Liver (tissue), 8 donors: ENCODE measurements at regions not wholly inside any gene's neighbourhood (a gene's known extent, or its start where the extent isn't known, plus 50 kb on each side); places are given as distances from the start of the nearest gene placed in this dataset.

Source experiments
- DNase-seq: peaks from one replicate; pipeline ENCODE4 v3.0.0-alpha.2; 2017; ENCODE audit warnings: low spot score
- H3K27ac ChIP-seq, 2 donors: one replicate each; pipeline ENCODE4 v1.7.0; 2013; ENCODE audit warnings: inconsistent platforms in 2 of 2, low read length in 2 of 2, control low read depth in 1 of 2, low read depth in 1 of 2, mild to moderate bottlenecking in 1 of 2
- H3K27me3 ChIP-seq, 4 donors: one replicate each; pipeline versions ENCODE4 v1.6.1 to v1.7.0; 2013; ENCODE audit warnings: low read length in 3 of 4, inconsistent platforms in 1 of 4, mild to moderate bottlenecking in 1 of 4, moderate library complexity in 1 of 4; ENCODE audit not compliant: control insufficient read depth in 4 of 4, insufficient read depth in 4 of 4
- H3K36me3 ChIP-seq, 4 donors: one replicate each; pipeline versions ENCODE4 v1.6.1 to v1.7.0; 2013; ENCODE audit warnings: low read length in 3 of 4, mild to moderate bottlenecking in 3 of 4, low read depth in 1 of 4, moderate library complexity in 1 of 4; ENCODE audit not compliant: control insufficient read depth in 4 of 4, insufficient read depth in 3 of 4
- H3K4me1 ChIP-seq, 4 donors: one replicate each; pipeline versions ENCODE4 v1.6.1 to v1.7.0; 2013; ENCODE audit warnings: low read length in 3 of 4, mild to moderate bottlenecking in 3 of 4, moderate library complexity in 1 of 4; ENCODE audit not compliant: control insufficient read depth in 4 of 4, insufficient read depth in 4 of 4
- H3K4me3 ChIP-seq, 3 donors: one replicate each; pipeline versions ENCODE4 v1.6.1 to v1.7.0; 2013; ENCODE audit warnings: low read length in 3 of 3, control low read depth in 1 of 3, low read depth in 1 of 3, mild to moderate bottlenecking in 1 of 3
- H3K9ac ChIP-seq, 2 donors: one replicate each; pipeline ENCODE4 v1.7.0; 2013; ENCODE audit warnings: low read length in 2 of 2, mild to moderate bottlenecking in 2 of 2, moderate library complexity in 2 of 2, control low read depth in 1 of 2, low read depth in 1 of 2
- H3K9me3 ChIP-seq, 4 donors: one replicate each; pipeline versions ENCODE4 v1.6.1 to v1.7.0; 2013; ENCODE audit warnings: low read length in 3 of 4; ENCODE audit not compliant: control insufficient read depth in 4 of 4
- ATF3 ChIP-seq: IDR thresholded peaks from 2 replicates; pipeline ENCODE4 v1.6.1; 2016; ENCODE audit warnings: antibody characterized with exemption
- CTCF ChIP-seq: fragments of 150-350 bp; IDR thresholded peaks from 2 replicates; pipeline ENCODE4 v1.5.1; 2017; ENCODE audit warnings: improper control_type of control experiment, low read depth, low read length; ENCODE audit not compliant: missing input control
- EGR1 ChIP-seq, 2 donors: IDR thresholded peaks; 2 replicates each; pipeline ENCODE4 v1.6.1; 2016 to 2018; ENCODE audit warnings: antibody characterized with exemption in 2 of 2, low read depth in 2 of 2
- HNF4A ChIP-seq, 2 donors: conservative IDR thresholded peaks; 2 replicates each; pipeline ENCODE4 v1.6.1; 2016; ENCODE audit warnings: antibody characterized with exemption in 2 of 2, mild to moderate bottlenecking in 2 of 2
- HNF4G ChIP-seq: IDR thresholded peaks from 2 replicates; pipeline ENCODE4 v1.6.1; 2016; ENCODE audit warnings: antibody characterized with exemption
- JUND ChIP-seq, 2 donors: IDR thresholded peaks; 2 replicates each; pipeline ENCODE4 v1.6.1; 2016; ENCODE audit warnings: antibody characterized with exemption in 2 of 2
- MAX ChIP-seq: IDR thresholded peaks from 2 replicates; pipeline ENCODE4 v1.6.1; 2016; ENCODE audit warnings: antibody characterized with exemption
- RAD21 ChIP-seq, 2 donors: IDR thresholded peaks; 2 replicates each; pipeline ENCODE4 v1.6.1; 2016; ENCODE audit warnings: antibody characterized with exemption in 2 of 2, mild to moderate bottlenecking in 2 of 2
- REST ChIP-seq: IDR thresholded peaks from 2 replicates; pipeline ENCODE4 v1.6.1; 2016; ENCODE audit warnings: antibody characterized with exemption, mild to moderate bottlenecking
- RXRA ChIP-seq, 2 donors: IDR thresholded peaks; 2 replicates each; pipeline ENCODE4 v1.6.1; 2017 to 2018; ENCODE audit warnings: antibody characterized with exemption in 2 of 2, mild to moderate bottlenecking in 1 of 2
- SP1 ChIP-seq: IDR thresholded peaks from 2 replicates; pipeline ENCODE4 v1.6.1; 2018; ENCODE audit warnings: antibody characterized with exemption, mild to moderate bottlenecking
- YY1 ChIP-seq: IDR thresholded peaks from 2 replicates; pipeline ENCODE4 v1.6.1; 2016; ENCODE audit warnings: antibody characterized with exemption, mild to moderate bottlenecking
- ZBTB33 ChIP-seq: IDR thresholded peaks from 2 replicates; pipeline ENCODE4 v1.6.1; 2016; ENCODE audit warnings: antibody characterized with exemption
- WGBS: extraction: QIAGEN DNeasy Blood & Tissue Kit; methylation state at CpG from one replicate; pipeline ENCODE4 v1.1.7; 2013; 5-methylcytosine and 5-hydroxymethylcytosine counted together
- donor health status: healthy.
- donor health status: healthy.
- donor health status: healthy.
- donor health status: healthy.
- donor health status: healthy.

- WGBS: 89% methylated on average over 8 of the region's 8 CpGs
- no peak for TF ChIP-seq EGR1 (IDR thresholded peaks at IDR 0.05; ENCODE audit: low read depth in 2 of 2)
- no peaks in the 10 kb centered on the region for H3K4me1 ChIP-seq
- no peak overlapping the region for H3K27ac ChIP-seq
- H3K27me3 ChIP-seq: no peaks in the 10 kb centered on the region
- no peak overlapping the region for H3K4me3 ChIP-seq
- H3K9ac ChIP-seq: no peak overlapping the region
- peaks cover 0 to 1% (median 0%) of the 10 kb centered on the region in 4 donors for H3K9me3 ChIP-seq
- H3K36me3 ChIP-seq: no peaks in the 10 kb centered on the region
- no peak for DNase-seq
These were observed 69.7 kb upstream of the ZNRF2 start for GRCh38 chr7:30214651-30215137.

- WGBS: 94% methylated on average over 5 of the region's 5 CpGs
- no peak for TF ChIP-seq MAX
- TF ChIP-seq JUND (IDR thresholded peaks at IDR 0.05): no peak
- TF ChIP-seq HNF4A (conservative IDR thresholded peaks at IDR 0.05): no peak
- TF ChIP-seq HNF4G: no peak
- TF ChIP-seq ATF3: no peak
- TF ChIP-seq YY1: no peak
- no peak for TF ChIP-seq RAD21 (IDR thresholded peaks at IDR 0.05)
- TF ChIP-seq REST: no peak
- TF ChIP-seq ZBTB33: no peak
- TF ChIP-seq RXRA (IDR thresholded peaks at IDR 0.05): no peak
- no peak for TF ChIP-seq EGR1 (IDR thresholded peaks at IDR 0.05; ENCODE audit: low read depth in 2 of 2)
- TF ChIP-seq CTCF: no peak
- no peak for TF ChIP-seq SP1
- no peaks in the 10 kb centered on the region for H3K36me3 ChIP-seq
- peaks cover 0 to 6% (median 5%) of the 10 kb centered on the region in 4 donors for H3K4me1 ChIP-seq
- H3K9ac ChIP-seq: no peak overlapping the region
- DNase-seq: no peak
- H3K9me3 ChIP-seq: peaks cover 0 to 8% (median 0%) of the 10 kb centered on the region in 4 donors
- H3K4me3 ChIP-seq: no peak overlapping the region
- no peaks in the 10 kb centered on the region for H3K27me3 ChIP-seq
- no peak overlapping the region for H3K27ac ChIP-seq
These were observed 62.6 kb upstream of the ZNRF2 start for GRCh38 chr7:30221764-30222163.
